H1 (cell line): ENCODE measurements at regions not wholly inside any gene's neighbourhood (a gene's known extent, or its start where the extent isn't known, plus 50 kb on each side); places are given as distances from the start of the nearest gene placed in this dataset.

Experiments used
- SAP30 ChIP-seq: fragments of 300-600 bp; sonication (generic); IDR thresholded peaks from 2 replicates; pipeline ENCODE4 v1.7.1; 2012; ENCODE audit warnings: low read length, moderate library complexity, mild to moderate bottlenecking, inconsistent platforms; ENCODE audit not compliant: insufficient read depth, insufficient replicate concordance
- SRF ChIP-seq: IDR thresholded peaks from 2 replicates; pipeline ENCODE4 v1.6.1; 2011; ENCODE audit warnings: mild to moderate bottlenecking, low read depth, low read length, moderate library complexity

DNA sequence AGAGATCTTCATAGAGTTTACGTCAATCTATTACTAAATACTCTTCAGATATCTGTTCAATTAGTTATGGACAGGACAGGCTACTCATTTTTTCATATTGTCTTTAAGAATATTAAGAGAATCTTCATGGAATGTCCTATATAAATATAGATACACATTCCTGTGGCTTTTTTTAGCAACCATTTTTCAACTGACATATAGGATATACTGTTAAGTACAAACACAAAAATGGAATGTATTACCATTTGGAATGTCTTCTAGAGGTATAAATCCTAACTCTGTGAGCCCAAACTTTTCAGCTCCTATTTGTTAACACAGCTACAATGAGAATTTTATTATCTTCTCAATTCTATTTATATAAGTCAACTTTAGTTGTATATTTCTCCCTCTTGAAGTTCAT lies 239.6 kb upstream of the DEFB112 start (continued):
- TF ChIP-seq SRF (no peak), SAP30 (no peak)
